Hematopoietic multipotent progenitor cell treated with erythropoietin and hydrocortisone succinate and interleukin-3 and kit ligand, for 4 days (in vitro differentiated cells): ENCODE measurements at regions not wholly inside any gene's neighbourhood (a gene's known extent, or its start where the extent isn't known, plus 50 kb on each side); places are given as distances from the start of the nearest gene placed in this dataset.
"Not testable (repeated sequence)": the region's sequence is repeated elsewhere in the genome, so short reads cannot be mapped to it uniquely, and the experiment has no call there.

Source experiments
- DNase-seq: peaks from one replicate; pipeline ENCODE4 v3.0.0-alpha.2; 2015

- DNase-seq, result no peak
Measured at GRCh38 chr14:105581551-105582341, 55.4 kb downstream of the TMEM121 start.

GRCh38 chr14:105582639-105583038 lies 56.3 kb downstream of the TMEM121 start:
- DNase-seq, result no peak

- DNase-seq, result not testable (repeated sequence)
Measured at GRCh38 chr14:105583914-105584313, 57.5 kb downstream of the TMEM121 start.

- not testable (repeated sequence) for DNase-seq
Measured at GRCh38 chr14:105585290-105585689, 58.9 kb downstream of the TMEM121 start.

GRCh38 chr14:105585722-105586121 lies 59.3 kb downstream of the TMEM121 start:
- DNase-seq, result not testable (repeated sequence)

GRCh38 chr14:105586144-105586872 lies 59.9 kb downstream of the TMEM121 start:
- DNase-seq, result not testable (repeated sequence)

- not testable (repeated sequence) for DNase-seq
Measured at GRCh38 chr14:105587034-105587433, 60.7 kb downstream of the TMEM121 start.

- not testable (repeated sequence) for DNase-seq
Measured at GRCh38 chr14:105587482-105588235, 61.3 kb downstream of the TMEM121 start.

- DNase-seq, result no peak
Measured at GRCh38 chr14:105588236-105588860, 62.0 kb downstream of the TMEM121 start.

- DNase-seq, result no peak
Measured at GRCh38 chr14:105589161-105589925, 63.0 kb downstream of the TMEM121 start.

- DNase-seq, result not testable (repeated sequence)
Measured at GRCh38 chr14:105589926-105590185, 63.5 kb downstream of the TMEM121 start.

- DNase-seq, result peak; percentile 9
Measured at GRCh38 chr14:105591052-105591451, 64.7 kb downstream of the TMEM121 start.

- not testable (repeated sequence) for DNase-seq
Measured at GRCh38 chr14:105591792-105592341, 65.5 kb downstream of the TMEM121 start.

GRCh38 chr14:105592646-105593045 lies 66.3 kb downstream of the TMEM121 start:
- DNase-seq, result not testable (repeated sequence)

- DNase-seq, result not testable (repeated sequence)
Measured at GRCh38 chr14:105595346-105595745, 69.0 kb downstream of the TMEM121 start.

GRCh38 chr14:105596374-105596773 lies 70.0 kb downstream of the TMEM121 start:
- not testable (repeated sequence) for DNase-seq

- not testable (repeated sequence) for DNase-seq
Measured at GRCh38 chr14:105598040-105598763, 71.8 kb downstream of the TMEM121 start.

- not testable (repeated sequence) for DNase-seq
Measured at GRCh38 chr14:105598925-105599586, 72.7 kb downstream of the TMEM121 start.

GRCh38 chr14:105600195-105600938 lies 74.0 kb downstream of the TMEM121 start:
- DNase-seq, result not testable (repeated sequence)

- no peak for DNase-seq
Measured at GRCh38 chr14:105600939-105601359, 74.6 kb downstream of the TMEM121 start.
